HG03159 (cell line): ENCODE measurements at regions not wholly inside any gene's neighbourhood (a gene's known extent, or its start where the extent isn't known, plus 50 kb on each side); places are given as distances from the start of the nearest gene placed in this dataset.
"Not testable (repeated sequence)": the region's sequence is repeated elsewhere in the genome, so short reads cannot be mapped to it uniquely, and the experiment has no call there.

Experiments
- ATAC-seq: cut with Tn5 transposase; IDR thresholded peaks from one replicate; pipeline ENCODE4 v1.9.1; 2021; ENCODE audit warnings: mild to moderate bottlenecking, moderate library complexity; ENCODE audit not compliant: unreplicated experiment

GRCh38 chr6:74069089-74069581 is 373.1 kb downstream of the CD109 start:
- no peak for ATAC-seq

GRCh38 chr6:74066168-74066871 is 370.3 kb downstream of the CD109 start:
- ATAC-seq: no peak

DNA sequence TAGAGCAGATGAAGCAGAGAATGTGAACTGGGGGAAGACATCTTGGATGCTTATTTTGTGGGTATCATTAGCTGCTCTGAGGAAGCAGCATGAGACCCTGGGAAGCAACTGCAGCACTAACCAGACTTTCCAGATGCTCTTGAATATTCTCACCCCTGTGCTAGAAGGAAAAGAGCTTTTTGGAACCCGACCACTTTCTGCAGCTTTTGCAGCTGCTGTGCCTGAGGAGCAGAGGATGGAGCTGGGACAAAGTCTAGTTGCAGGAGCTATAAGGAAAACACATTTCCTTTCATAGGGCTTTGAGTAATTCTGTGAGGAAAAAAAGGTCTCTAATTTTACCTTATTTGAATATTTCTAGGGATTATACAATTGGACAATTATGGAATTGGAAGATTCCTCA is 369.7 kb downstream of the CD109 start:
- ATAC-seq: no peak

DNA sequence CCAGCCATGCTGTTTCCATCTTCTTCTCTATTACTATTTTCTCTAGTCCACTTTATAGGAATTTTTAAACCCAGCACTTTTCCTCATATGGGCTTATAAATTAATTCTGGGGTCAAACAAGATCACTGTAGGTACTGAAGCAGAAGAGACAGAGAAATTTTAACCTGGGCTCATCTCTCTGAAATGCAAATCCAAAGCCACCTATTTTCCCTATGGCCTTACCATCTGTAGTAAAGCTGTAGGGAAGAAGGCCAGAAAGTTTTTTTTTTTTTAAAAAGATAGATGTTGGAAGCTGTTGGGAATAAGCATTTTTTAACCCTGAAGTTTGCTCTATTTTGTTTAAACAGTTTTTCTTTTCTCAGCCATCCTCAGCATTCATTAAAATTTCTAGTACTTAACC is 367.4 kb downstream of the CD109 start:
- no peak for ATAC-seq

- ATAC-seq: no peak
Measured at GRCh38 chr6:74061201-74061600, 365.2 kb downstream of the CD109 start.

- no peak for ATAC-seq
Measured at GRCh38 chr6:74060354-74060753, 364.4 kb downstream of the CD109 start.

DNA sequence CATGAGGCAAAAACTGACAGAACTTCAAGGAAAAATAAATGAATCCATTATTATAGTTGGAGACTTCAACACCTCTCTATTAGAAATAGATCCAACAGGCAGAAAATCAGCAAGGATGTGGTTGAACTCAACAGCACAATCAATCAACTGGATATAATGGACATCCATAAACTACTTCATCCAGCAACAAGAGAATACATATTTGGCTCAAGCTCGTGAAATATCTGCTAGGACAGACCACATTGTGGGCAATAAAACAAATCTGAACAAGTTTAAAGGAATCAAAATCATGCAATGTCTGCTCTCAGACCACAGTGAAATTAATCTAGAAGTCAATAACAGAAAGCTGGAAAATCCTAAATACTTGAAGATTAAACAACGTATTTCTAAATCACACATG is 362.6 kb downstream of the CD109 start:
- ATAC-seq: no peak

DNA sequence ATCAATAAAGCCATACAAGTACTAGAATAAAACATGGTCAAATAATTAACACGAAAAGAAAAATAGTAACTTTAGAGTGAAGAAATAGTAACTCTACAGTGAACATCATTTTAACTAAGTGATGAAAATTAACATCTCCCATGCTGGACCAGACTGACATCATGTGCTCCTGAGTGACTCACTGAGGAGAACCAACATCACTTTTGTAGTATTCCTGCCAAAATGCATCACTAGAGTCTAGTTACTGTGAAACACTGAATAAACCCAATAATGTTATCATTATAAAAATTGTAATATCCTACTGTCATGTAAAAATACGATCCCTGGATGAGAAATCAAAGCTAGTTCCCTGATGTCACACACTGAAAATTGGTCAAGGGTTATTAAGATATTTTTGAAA is 361.3 kb downstream of the CD109 start:
- no peak for ATAC-seq

GRCh38 chr6:74054190-74054589 is 358.2 kb downstream of the CD109 start:
- no peak for ATAC-seq

GRCh38 chr6:74050921-74051320 is 354.9 kb downstream of the CD109 start:
- ATAC-seq: no peak

GRCh38 chr6:74048387-74048786 is 352.4 kb downstream of the CD109 start:
- no peak for ATAC-seq

GRCh38 chr6:74044417-74045096 is 348.6 kb downstream of the CD109 start:
- no peak for ATAC-seq

DNA sequence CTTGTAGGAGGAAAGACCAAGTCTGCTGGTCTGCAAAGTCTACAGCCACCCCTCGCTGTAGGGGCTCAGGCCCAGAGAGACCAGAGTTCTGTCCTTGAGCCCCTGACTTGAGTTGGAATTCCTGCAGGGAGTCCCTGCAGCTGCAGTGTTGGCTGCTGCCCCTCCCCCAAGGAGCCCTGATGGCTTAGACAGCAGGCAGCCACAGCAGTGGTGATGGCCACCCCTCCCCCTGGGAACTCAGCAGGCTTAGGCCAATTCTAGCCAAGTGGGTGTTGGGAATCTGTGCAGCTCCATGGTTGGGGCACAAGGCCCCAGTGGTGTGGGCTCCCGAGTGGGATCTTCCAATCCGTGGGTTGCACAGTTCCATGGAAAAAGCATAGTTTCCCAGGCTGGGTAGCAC is 345.4 kb downstream of the CD109 start:
- no peak for ATAC-seq

- no peak for ATAC-seq
Measured at GRCh38 chr6:74018825-74019224, 322.8 kb downstream of the CD109 start.

GRCh38 chr6:74015427-74015826 is 319.4 kb downstream of the CD109 start:
- ATAC-seq: no peak

- ATAC-seq: no peak
Measured at GRCh38 chr6:74000666-74001490, 304.9 kb downstream of the CD109 start.

GRCh38 chr6:73990609-73991238 is 294.7 kb downstream of the CD109 start:
- not testable (repeated sequence) for ATAC-seq

- ATAC-seq: no peak
Measured at GRCh38 chr6:73989428-73989827, 293.4 kb downstream of the CD109 start.

DNA sequence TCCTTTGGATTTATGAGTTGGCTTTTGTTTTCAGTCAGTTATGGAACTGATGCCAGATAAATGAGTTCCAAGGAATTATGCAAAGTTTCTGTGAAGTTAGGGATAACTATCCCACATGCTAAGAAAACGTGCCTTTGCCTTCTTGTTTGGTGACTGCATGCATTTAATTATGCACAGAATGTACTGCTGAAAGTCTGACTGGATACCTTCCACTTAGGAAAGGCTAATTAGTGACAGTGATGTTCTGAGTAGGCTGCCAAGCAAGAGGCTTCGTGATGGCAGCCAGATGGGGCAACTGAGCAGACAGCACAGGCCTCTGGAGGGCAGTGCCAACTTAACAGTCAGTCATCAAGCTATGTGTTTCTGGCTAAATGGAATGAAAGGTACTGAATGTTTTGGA is 289.9 kb downstream of the CD109 start:
- no peak for ATAC-seq

DNA sequence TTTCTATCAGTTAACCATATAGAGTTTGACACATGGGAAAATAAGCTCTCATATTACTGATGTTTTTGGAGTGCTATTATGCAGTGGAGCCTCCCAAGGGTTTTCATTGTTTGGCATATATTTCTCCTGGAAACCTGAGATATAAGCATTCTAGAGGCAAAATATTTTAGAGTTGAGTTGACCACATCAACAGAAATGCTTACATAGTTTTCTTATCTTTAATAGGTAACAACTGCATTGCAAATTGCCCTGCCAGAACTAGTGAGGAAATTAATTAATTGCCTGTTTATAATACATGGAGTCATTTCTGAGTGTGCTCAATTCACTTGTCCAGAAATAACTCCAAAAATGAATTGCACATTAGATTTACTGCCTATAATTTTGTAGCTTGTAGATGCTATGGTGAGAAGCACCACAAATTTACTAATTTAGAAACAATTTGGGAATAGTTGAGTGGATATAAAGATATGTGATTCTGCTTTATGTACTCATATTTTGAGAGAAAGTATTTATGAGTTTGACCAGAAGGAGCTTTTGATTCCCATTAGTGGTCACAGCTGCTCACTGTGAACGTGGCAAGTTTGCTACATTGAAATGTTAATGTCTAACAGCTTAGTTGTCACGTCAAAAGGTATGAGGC is 288.7 kb downstream of the CD109 start:
- no peak for ATAC-seq

DNA sequence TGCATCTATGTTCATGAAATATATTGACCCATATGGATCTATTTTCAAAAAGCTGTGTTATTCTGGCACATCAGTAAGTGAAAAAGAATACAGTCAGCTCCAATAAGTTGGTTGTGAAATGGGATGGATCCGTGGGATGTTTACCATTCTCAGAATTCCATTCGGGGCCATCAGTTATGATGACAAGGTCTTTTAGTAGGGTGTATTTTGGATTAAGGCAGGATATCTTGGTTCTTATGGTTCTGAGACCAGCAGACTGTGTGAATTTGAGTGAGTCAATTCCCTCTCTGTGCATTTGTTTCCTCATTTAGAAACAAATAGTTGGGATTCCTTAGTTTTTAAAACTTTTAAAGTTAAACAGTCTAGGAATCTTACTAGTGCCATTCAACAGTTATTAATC is 287.4 kb downstream of the CD109 start:
- ATAC-seq: no peak
